H9 (cell line): ENCODE measurements at regions not wholly inside any gene's neighbourhood (a gene's known extent, or its start where the extent isn't known, plus 50 kb on each side); places are given as distances from the start of the nearest gene placed in this dataset.

ENCODE experiments used
- DNase-seq: peaks from one replicate; pipeline ENCODE4 v3.0.0-alpha.2; 2017
- H2AFZ ChIP-seq: one replicate; pipeline ENCODE4 v1.6.1; 2013; ENCODE audit warnings: mild to moderate bottlenecking, low read length, control low read depth, moderate library complexity
- H2AK5ac ChIP-seq: 2 replicates; pipeline ENCODE4 v1.6.1; 2013; ENCODE audit warnings: low read length, control low read depth, mixed read lengths; ENCODE audit not compliant: insufficient read length
- H2BK120ac ChIP-seq: one replicate; pipeline ENCODE4 v1.6.1; 2013; ENCODE audit warnings: low read depth, mild to moderate bottlenecking, low read length, control low read depth, inconsistent platforms; ENCODE audit not compliant: poor library complexity, severe bottlenecking
- H2BK12ac ChIP-seq: 2 replicates; pipeline ENCODE4 v1.6.1; 2013; ENCODE audit warnings: low read length, control low read depth, mixed read lengths, low read depth; ENCODE audit not compliant: insufficient read length
- H2BK15ac ChIP-seq: 2 replicates; pipeline ENCODE4 v1.6.1; 2013; ENCODE audit warnings: low read depth, low read length, control low read depth
- H2BK20ac ChIP-seq: one replicate; pipeline ENCODE4 v1.6.1; 2013; ENCODE audit warnings: low read depth, mild to moderate bottlenecking, low read length, control low read depth, inconsistent platforms; ENCODE audit not compliant: poor library complexity, severe bottlenecking
- H2BK5ac ChIP-seq: 2 replicates; pipeline ENCODE4 v1.6.1; 2013; ENCODE audit warnings: low read length, control low read depth, mixed read lengths; ENCODE audit not compliant: insufficient read length
- H3K14ac ChIP-seq: 2 replicates; pipeline ENCODE4 v1.6.1; 2013; ENCODE audit warnings: low read length, control low read depth; ENCODE audit not compliant: insufficient read depth
- H3K18ac ChIP-seq: 2 replicates; pipeline ENCODE4 v1.6.1; 2013; ENCODE audit warnings: low read depth, mild to moderate bottlenecking, mixed read lengths, low read length, control low read depth; ENCODE audit not compliant: insufficient read length
- H3K23ac ChIP-seq: 2 replicates; pipeline ENCODE4 v1.6.1; 2013; ENCODE audit warnings: low read length, control low read depth, mixed read lengths, low read depth; ENCODE audit not compliant: insufficient read length
- H3K23me2 ChIP-seq: 2 replicates; pipeline ENCODE4 v1.6.1; 2013; ENCODE audit warnings: low read depth, mild to moderate bottlenecking, mixed read lengths, low read length, control low read depth; ENCODE audit not compliant: insufficient read length, poor library complexity, severe bottlenecking
- H3K27ac ChIP-seq: 2 replicates; pipeline ENCODE4 v1.5.1; 2013; ENCODE audit warnings: low read length, control low read depth, mixed read lengths, low read depth; ENCODE audit not compliant: insufficient read length
- H3K27me3 ChIP-seq: 2 replicates; pipeline ENCODE4 v1.6.1; 2013; ENCODE audit warnings: low read length, control low read depth, inconsistent platforms; ENCODE audit not compliant: insufficient read depth
- H3K4ac ChIP-seq: 2 replicates; pipeline ENCODE4 v1.6.1; 2013; ENCODE audit warnings: low read depth, mild to moderate bottlenecking, control low read depth, inconsistent platforms, low read length, moderate library complexity
- H3K4me1 ChIP-seq: 2 replicates; pipeline ENCODE4 v1.6.1; 2013; ENCODE audit warnings: low read length, control low read depth, inconsistent platforms; ENCODE audit not compliant: insufficient read depth
- H3K4me2 ChIP-seq: 2 replicates; pipeline ENCODE4 v1.6.1; 2013; ENCODE audit warnings: low read length, control low read depth, mixed read lengths; ENCODE audit not compliant: insufficient read length, insufficient read depth
- H3K56ac ChIP-seq: 2 replicates; pipeline ENCODE4 v1.6.1; 2013; ENCODE audit warnings: low read depth, mild to moderate bottlenecking, mixed read lengths, low read length, control low read depth; ENCODE audit not compliant: insufficient read length
- H3K79me1 ChIP-seq: 2 replicates; pipeline ENCODE4 v1.6.1; 2013; ENCODE audit warnings: low read depth, mild to moderate bottlenecking, moderate library complexity, low read length, control low read depth, inconsistent platforms; ENCODE audit not compliant: insufficient read depth, poor library complexity, severe bottlenecking
- H3K79me2 ChIP-seq: 2 replicates; pipeline ENCODE4 v1.6.1; 2013; ENCODE audit warnings: low read length, control low read depth, inconsistent platforms; ENCODE audit not compliant: insufficient read depth
- H3K9ac ChIP-seq: 2 replicates; pipeline ENCODE4 v1.6.1; 2013; ENCODE audit warnings: low read length, control low read depth, mixed read lengths; ENCODE audit not compliant: insufficient read length; ENCODE audit errors: extremely low read depth
- H3K9me3 ChIP-seq: one replicate; pipeline ENCODE4 v1.6.1; 2013; ENCODE audit warnings: low read depth, low read length, inconsistent platforms; ENCODE audit not compliant: control insufficient read depth
- H3T11ph ChIP-seq: one replicate; pipeline ENCODE4 v1.6.1; 2013; ENCODE audit warnings: mild to moderate bottlenecking, low read length, control low read depth, inconsistent platforms
- H4K20me1 ChIP-seq: one replicate; pipeline ENCODE4 v1.6.1; 2013; ENCODE audit not compliant: control insufficient read depth, insufficient read length, insufficient read depth
- H4K5ac ChIP-seq: 2 replicates; pipeline ENCODE4 v1.6.1; 2013; ENCODE audit warnings: low read depth, mild to moderate bottlenecking, mixed read lengths, low read length, control low read depth; ENCODE audit not compliant: insufficient read length
- H4K8ac ChIP-seq: replicated peaks from 2 replicates; pipeline ENCODE4 v1.6.1; 2013; ENCODE audit warnings: low read length, control low read depth, mixed read lengths, low read depth; ENCODE audit not compliant: insufficient read length
- H4K91ac ChIP-seq: 2 replicates; pipeline ENCODE4 v1.6.1; 2013; ENCODE audit warnings: low read depth, mild to moderate bottlenecking, moderate library complexity, mixed read lengths, low read length, control low read depth; ENCODE audit not compliant: insufficient read length
- H3K27ac Mint-ChIP-seq, 3 experiments: 2 replicates in 2 of 3; 3 replicates in 1 of 3; pipeline ENCODE4 v1.8.0; 2020 to 2021; ENCODE audit warnings: mixed read lengths in 3 of 3, mild to moderate bottlenecking in 1 of 3, moderate library complexity in 1 of 3
- H3K27me3 Mint-ChIP-seq: 2 replicates; pipeline ENCODE4 v1.8.0; 2021; ENCODE audit warnings: low read depth, mild to moderate bottlenecking, moderate library complexity, mixed read lengths
- H3K36me3 Mint-ChIP-seq, 3 experiments: 2 replicates in 2 of 3; 3 replicates in 1 of 3; pipeline ENCODE4 v1.8.0; 2020 to 2021; ENCODE audit warnings: low read depth in 3 of 3, mixed read lengths in 3 of 3; ENCODE audit not compliant: insufficient read depth in 1 of 3
- H3K4me1 Mint-ChIP-seq, 2 experiments: 2 replicates each; pipeline ENCODE4 v1.8.0; 2020; ENCODE audit warnings: mixed read lengths in 2 of 2
- H3K4me3 Mint-ChIP-seq, 2 experiments: 2 replicates in 1 of 2; 3 replicates in 1 of 2; pipeline ENCODE4 v1.8.0; 2020 to 2021; ENCODE audit warnings: mild to moderate bottlenecking in 2 of 2, mixed read lengths in 2 of 2, moderate library complexity in 1 of 2
- H3K9me3 Mint-ChIP-seq, 2 experiments: 2 replicates in 1 of 2; 3 replicates in 1 of 2; pipeline ENCODE4 v1.8.0; 2020; ENCODE audit warnings: mild to moderate bottlenecking in 2 of 2, mixed read lengths in 2 of 2, moderate library complexity in 1 of 2
- CTCF ChIP-seq: fragments of 200-600 bp; sonication (generic); conservative IDR thresholded peaks from 3 replicates; pipeline ENCODE4 v1.8.0; 2021; ENCODE audit warnings: antibody characterized with exemption, mild to moderate bottlenecking
- WGBS: extraction: QIAGEN DNeasy Blood & Tissue Kit; methylation state at CpG from one replicate; pipeline ENCODE4 v1.1.7; 2013; ENCODE audit warnings: missing lambda C conversion rate, low lambda C conversion rate, mixed read lengths; ENCODE audit not compliant: insufficient read length; ENCODE audit errors: extremely low coverage; 5-methylcytosine and 5-hydroxymethylcytosine counted together

GRCh38 chr6:1037430-1038202, 274.3 kb upstream of the FOXQ1 start:
- Mint-ChIP-seq H3K36me3 (no peaks in the 10 kb centered on the region), H3K27me3 (peaks cover 25% of the 10 kb centered on the region), H3K4me1 (peaks cover 8 to 11% of the 10 kb centered on the region in 2 experiments; a peak in 2 of 4 replicates), H3K27ac (no peak overlapping the region), H3K4me3 (no peak overlapping the region), H3K9me3 (peaks cover 1 to 2% of the 10 kb centered on the region in 2 experiments; a peak in 2 of 5 replicates)
- Histone ChIP-seq H4K20me1 (no peaks in the 10 kb centered on the region), H3K27me3 (no peaks in the 10 kb centered on the region), H2AFZ (no peak overlapping the region), H3K9ac (no peak overlapping the region), H3K56ac (no peak overlapping the region), H3K23me2 (no peaks in the 10 kb centered on the region), H3K9me3 (no peaks in the 10 kb centered on the region), H2BK12ac (no peak overlapping the region), H3K79me2 (no peaks in the 10 kb centered on the region), H3K23ac (no peak overlapping the region), H4K91ac (no peak overlapping the region), H3K18ac (no peak overlapping the region), H2BK15ac (no peak overlapping the region), H3K4me1 (no peaks in the 10 kb centered on the region), H4K8ac (no peak overlapping the region), H2BK20ac (no peak overlapping the region), H2BK120ac (no peak overlapping the region), H3T11ph (no peak overlapping the region), H3K14ac (no peak overlapping the region), H2AK5ac (no peak overlapping the region), H3K4me2 (no peak overlapping the region), H3K4ac (no peak overlapping the region), H4K5ac (no peak overlapping the region), H3K79me1 (no peaks in the 10 kb centered on the region), H2BK5ac (no peak overlapping the region), H3K27ac (no peak overlapping the region)
- WGBS, result no CpG with 5 or more reads among the region's 10 CpGs
- DNase-seq, result no peak
- no peak for TF ChIP-seq CTCF
